ENCODE measurements at regions not wholly inside any gene's neighbourhood (a gene's known extent, or its start where the extent isn't known, plus 50 kb on each side); places are given as distances from the start of the nearest gene placed in this dataset.

DNA sequence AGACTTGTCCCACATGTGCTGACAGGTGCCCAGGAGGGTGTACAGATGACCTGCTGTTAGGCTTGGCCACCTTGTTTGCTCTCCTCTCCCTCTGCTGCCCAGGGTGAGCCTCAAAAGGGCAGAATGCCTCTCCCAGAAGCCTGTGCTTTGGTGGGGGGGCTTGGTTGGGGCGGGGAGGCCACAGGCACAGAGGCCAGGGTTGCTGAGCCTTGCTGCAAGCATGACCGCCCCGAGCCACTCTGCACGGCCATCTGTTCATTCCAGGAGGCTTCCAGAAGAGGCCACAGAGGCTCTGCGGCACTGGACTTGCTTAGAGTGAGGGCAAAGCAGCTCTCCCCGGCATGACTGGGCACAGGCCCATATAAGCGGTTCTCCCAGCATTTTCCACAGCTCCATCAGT is 190.8 kb downstream of the GLRX3 start:
- TF ChIP-seq CTCF (IDR thresholded peaks at IDR 0.05 in 4 of 5, conservative IDR thresholded peaks at IDR 0.05 in 1 of 5): no peak
- TF ChIP-seq POLR2A (IDR thresholded peaks at IDR 0.05): no peak
